ENCODE measurements at regions not wholly inside any gene's neighbourhood (a gene's known extent, or its start where the extent isn't known, plus 50 kb on each side); places are given as distances from the start of the nearest gene placed in this dataset.

DNA sequence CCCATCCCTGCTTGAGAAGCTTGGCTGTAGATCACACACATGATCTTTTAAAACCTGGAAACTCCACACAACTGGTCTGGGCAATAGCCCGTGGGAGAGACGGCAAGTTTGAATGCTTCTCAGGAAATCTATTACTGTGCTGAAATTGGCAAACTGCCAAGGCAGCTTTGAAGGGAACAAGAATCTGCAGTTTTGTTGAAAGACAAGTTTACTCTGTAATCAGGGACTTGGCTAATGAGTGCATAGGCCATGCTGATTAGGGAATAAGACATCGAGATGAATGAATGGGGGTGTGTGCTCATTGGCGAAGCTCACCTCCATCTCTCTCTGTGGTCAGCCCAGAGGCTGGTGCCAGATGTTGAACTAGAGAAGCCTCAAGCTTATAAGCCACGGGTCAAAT, 218.8 kb downstream of the HIPK3 start:
- no peak for TF ChIP-seq POLR2A (IDR thresholded peaks at IDR 0.05)
- TF ChIP-seq, protein P1, sequence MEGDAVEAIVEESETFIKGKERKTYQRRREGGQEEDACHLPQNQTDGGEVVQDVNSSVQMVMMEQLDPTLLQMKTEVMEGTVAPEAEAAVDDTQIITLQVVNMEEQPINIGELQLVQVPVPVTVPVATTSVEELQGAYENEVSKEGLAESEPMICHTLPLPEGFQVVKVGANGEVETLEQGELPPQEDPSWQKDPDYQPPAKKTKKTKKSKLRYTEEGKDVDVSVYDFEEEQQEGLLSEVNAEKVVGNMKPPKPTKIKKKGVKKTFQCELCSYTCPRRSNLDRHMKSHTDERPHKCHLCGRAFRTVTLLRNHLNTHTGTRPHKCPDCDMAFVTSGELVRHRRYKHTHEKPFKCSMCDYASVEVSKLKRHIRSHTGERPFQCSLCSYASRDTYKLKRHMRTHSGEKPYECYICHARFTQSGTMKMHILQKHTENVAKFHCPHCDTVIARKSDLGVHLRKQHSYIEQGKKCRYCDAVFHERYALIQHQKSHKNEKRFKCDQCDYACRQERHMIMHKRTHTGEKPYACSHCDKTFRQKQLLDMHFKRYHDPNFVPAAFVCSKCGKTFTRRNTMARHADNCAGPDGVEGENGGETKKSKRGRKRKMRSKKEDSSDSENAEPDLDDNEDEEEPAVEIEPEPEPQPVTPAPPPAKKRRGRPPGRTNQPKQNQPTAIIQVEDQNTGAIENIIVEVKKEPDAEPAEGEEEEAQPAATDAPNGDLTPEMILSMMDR (IDR thresholded peaks at IDR 0.05 in 4 of 5, conservative IDR thresholded peaks at IDR 0.05 in 1 of 5), result no peak

Measured in gastrocnemius medialis (tissue), 4 donors.